Activated CD8-positive, alpha-beta memory T cell treated with anti-CD3 and anti-CD28 coated beads, Interleukin-2, amount 10 ng/mL, durations not matched to agents 7 days and 5 days (primary cell): ENCODE measurements at regions not wholly inside any gene's neighbourhood (a gene's known extent, or its start where the extent isn't known, plus 50 kb on each side); places are given as distances from the start of the nearest gene placed in this dataset.
A peak's percentile ranks its signal among the peaks of the same experiment; 100 is the strongest.

ENCODE experiments used
- ATAC-seq: fragments of 150-1000 bp; cut with Tn5 transposase; one replicate; pipeline ENCODE4 v1.10.0; 2021; ENCODE audit warnings: moderate library complexity
- CTCF ChIA-PET: fragments of 350-600 bp; sonication (Branson Sonifier 250); formaldehyde crosslinking; loops from one replicate; lab custom pipeline; 2021; ENCODE audit warnings: antibody characterized with exemption; lab: Charles Lee
- DNase-seq: peaks from one replicate; pipeline ENCODE4 v3.0.0-alpha.2; 2020
- H3K27ac Mint-ChIP-seq: one replicate; pipeline ENCODE4 v1.8.0; 2021; ENCODE audit warnings: mild to moderate bottlenecking, mixed read lengths
- H3K27me3 Mint-ChIP-seq: one replicate; pipeline ENCODE4 v1.8.0; 2021; ENCODE audit warnings: mixed read lengths
- H3K36me3 Mint-ChIP-seq: one replicate; pipeline ENCODE4 v1.8.0; 2021; ENCODE audit warnings: mild to moderate bottlenecking, mixed read lengths
- H3K4me1 Mint-ChIP-seq: one replicate; pipeline ENCODE4 v1.8.0; 2021; ENCODE audit warnings: mixed read lengths
- H3K4me3 Mint-ChIP-seq: one replicate; pipeline ENCODE4 v1.8.0; 2021; ENCODE audit warnings: mild to moderate bottlenecking, moderate library complexity, mixed read lengths
- H3K9me3 Mint-ChIP-seq: one replicate; pipeline ENCODE4 v1.8.0; 2022; ENCODE audit warnings: low read depth, mixed read lengths

DNA sequence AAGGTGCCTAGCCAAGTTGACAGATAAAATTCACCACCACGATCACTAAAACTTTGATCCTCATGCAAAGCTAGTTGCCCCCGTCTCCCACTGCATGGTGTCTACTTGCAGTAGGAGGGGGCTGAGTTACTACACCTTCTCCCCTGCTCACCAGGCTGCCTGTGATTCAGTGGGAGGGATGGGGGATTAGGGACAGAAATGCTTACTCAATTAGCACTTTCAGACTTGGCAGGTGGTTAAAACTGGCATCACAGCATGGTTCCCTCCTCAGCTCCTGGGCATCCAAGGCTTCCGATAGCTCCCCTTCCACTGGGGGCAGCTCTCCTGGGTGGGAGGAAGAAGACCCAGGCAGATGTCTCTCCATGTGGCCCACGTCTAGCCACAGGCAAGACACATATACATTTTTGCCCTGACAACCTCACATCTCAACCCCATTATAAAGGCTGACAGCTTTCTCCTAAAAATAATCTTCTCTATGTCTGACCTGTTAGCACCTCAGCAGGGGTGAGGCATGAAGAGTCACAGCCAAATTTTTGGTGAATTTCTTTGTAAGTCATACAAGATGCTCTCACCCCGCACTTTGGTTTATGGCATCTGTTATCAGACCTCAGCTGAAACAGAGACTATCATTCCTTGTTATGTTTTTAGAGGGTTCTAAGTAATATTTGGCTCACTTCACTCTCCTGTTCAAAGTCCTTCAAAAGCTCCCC is 369.0 kb downstream of the SV2B start:
- Mint-ChIP-seq H3K36me3 (peaks cover 14% of the 10 kb centered on the region), H3K27me3 (no peaks in the 10 kb centered on the region), H3K9me3 (peaks cover 1% of the 10 kb centered on the region), H3K27ac (peak overlapping the region; percentile 91), H3K4me3 (peak overlapping the region; percentile 22), H3K4me1 (peaks cover 48% of the 10 kb centered on the region)
- CTCF ChIA-PET = interaction anchor here (0.7 to 1.1 kb wide), 2 partner anchors 15 to 166 kb away, joined by 3 to 5 read pairs; no protein-coding TSS in a partner anchor
- no peak for ATAC-seq
- DNase-seq = no peak

DNA sequence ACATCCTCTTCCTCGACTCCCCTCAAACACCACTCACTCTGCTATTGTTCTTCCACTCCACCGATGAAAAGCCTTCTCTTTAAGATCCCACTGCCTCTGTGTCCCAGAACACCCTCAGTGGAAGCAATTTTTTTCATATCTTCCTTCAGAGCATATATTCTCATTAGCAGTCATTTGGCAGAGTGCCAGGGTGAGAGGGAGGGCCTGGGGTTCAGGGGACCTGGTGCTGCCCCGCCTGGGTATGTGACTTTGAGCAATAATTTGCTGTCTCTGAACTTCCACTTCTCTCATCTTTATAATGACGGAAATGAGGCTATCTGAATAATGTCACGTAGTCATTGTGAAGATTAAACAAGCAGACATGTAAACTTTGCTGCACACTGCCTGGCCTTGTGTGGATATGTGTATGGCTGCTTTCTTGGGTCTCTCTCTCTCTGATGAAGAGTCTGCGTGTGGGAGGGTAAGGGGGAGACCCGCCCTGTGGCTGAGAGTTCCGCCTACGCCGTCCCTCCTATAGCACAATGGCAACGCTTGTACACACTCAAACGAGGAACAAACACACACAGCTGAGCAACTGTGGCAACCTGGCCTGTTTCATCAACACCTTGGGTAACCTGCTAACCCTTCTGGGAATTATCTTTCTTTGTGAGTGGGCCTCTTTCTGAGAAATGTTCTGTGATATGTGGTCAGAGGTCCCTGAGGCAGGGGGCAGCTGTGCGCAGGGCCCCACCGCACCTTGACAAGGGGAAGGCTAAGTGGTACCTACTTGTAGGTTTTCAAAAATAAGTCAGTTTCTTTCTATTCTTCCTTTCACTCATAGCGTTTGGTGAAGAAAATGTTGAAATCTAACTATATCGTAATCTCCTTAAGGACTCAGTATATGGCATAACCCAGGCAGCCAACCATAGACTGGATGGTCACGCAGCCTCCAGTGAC is 369.8 kb downstream of the SV2B start:
- H3K4me1 Mint-ChIP-seq = peaks cover 48% of the 10 kb centered on the region

DNA sequence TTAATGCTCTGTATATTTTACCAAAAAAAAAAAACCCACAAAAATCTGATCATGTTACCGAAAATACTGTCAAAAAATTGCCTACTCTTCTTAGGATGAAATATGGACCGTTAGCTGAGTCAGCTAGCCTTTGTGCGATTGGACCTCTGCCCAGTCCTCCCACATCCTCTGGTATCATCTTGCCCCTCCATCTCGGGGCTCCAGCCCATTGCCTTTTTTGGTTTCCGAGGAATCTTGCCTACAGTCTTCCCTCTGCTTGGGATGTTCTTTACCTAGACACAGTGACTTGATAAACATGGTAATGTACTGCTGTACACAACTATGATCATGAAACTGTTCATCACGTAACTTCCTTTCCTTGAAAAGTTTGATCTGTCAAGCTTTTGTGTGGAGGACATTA is 371.4 kb downstream of the SV2B start:
- no peak overlapping the region for H3K4me3 Mint-ChIP-seq
- H3K27ac Mint-ChIP-seq = peak overlapping the region; percentile 91
- no peak for ATAC-seq
- peaks cover 24% of the 10 kb centered on the region for H3K36me3 Mint-ChIP-seq
- peaks cover 3% of the 10 kb centered on the region for H3K9me3 Mint-ChIP-seq
- DNase-seq = no peak
- H3K4me1 Mint-ChIP-seq = peaks cover 48% of the 10 kb centered on the region
- H3K27me3 Mint-ChIP-seq = no peaks in the 10 kb centered on the region
- CTCF ChIA-PET = interaction anchor here (1.3 kb wide), 1 partner anchor 20 kb away, joined by 3 read pairs; no protein-coding TSS in a partner anchor

More for the DNA sequence above, 369.8 kb downstream of the SV2B start:
- DNase-seq (peak; percentile 89), ATAC-seq (peak; percentile 85)
- Mint-ChIP-seq H3K27ac (peak overlapping the region; percentile 91), H3K4me3 (peak overlapping the region; percentile 22), H3K27me3 (no peaks in the 10 kb centered on the region), H3K36me3 (peaks cover 16% of the 10 kb centered on the region), H3K9me3 (peaks cover 3% of the 10 kb centered on the region)
- CTCF ChIA-PET = interaction anchor here (0.9 to 1.1 kb wide), 2 partner anchors 16 to 54 kb away, joined by 4 to 5 read pairs; no protein-coding TSS in a partner anchor

DNA sequence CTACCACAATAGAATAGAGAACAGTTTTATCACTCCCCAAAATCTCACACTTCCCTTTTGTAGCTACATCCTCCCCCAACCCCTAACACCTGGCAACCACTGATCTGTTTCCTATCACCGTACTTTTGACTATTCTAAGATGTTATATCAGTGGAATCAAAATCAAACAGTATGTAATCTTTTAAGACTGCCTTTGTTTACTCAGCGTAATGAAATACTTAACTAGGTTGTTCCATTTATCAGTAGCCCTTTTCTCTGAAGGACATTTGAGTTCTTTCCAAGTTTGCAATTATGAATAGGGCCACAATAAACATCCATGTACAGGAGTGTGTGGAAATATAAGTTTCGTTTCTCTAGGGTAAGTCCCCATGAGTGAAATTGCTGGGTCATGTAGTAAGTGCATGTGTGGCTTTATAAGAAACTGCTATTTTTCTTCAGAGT is 372.3 kb downstream of the SV2B start:
- H3K27me3 Mint-ChIP-seq = no peaks in the 10 kb centered on the region
- peak; percentile 50 for ATAC-seq
- peak; percentile 68 for DNase-seq
- H3K36me3 Mint-ChIP-seq = peaks cover 25% of the 10 kb centered on the region
- CTCF ChIA-PET = interaction anchor here (1.3 kb wide), 1 partner anchor 19 kb away, joined by 3 read pairs; no protein-coding TSS in a partner anchor
- H3K9me3 Mint-ChIP-seq = peaks cover 3% of the 10 kb centered on the region
- peak overlapping the region; percentile 45 for H3K4me3 Mint-ChIP-seq
- peak overlapping the region; percentile 88 for H3K27ac Mint-ChIP-seq
- H3K4me1 Mint-ChIP-seq = peaks cover 48% of the 10 kb centered on the region

DNA sequence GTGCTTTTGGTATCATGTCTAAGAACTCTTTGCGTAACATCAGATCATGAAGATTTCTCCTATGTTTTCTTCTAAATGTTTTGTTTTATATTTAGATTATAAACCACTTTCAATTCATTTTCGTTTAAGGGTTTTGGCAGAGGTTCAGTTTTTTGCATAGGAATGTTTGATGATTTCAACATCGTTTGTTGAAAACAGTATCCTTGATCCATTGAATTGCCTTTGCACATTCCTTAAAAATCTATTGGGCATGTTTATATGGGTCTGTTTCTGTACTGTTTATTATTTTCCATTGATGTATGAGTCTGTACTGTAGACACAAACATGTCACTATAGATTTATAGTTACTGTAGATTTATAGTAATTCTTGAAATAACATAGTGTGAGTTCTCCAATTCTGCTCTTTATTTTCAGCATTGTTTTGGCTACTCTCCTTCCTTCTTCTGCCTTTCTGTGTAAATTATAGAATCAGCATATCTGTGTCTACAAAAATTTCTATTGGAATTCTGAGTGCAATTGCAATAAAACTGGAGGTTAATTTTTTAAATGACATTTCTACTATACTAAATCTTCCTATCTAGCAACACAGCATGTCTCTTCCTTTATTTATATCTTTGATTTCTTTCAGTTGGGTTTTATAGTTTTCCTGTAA is 374.0 kb downstream of the SV2B start:
- peaks cover 23% of the 10 kb centered on the region for H3K36me3 Mint-ChIP-seq
- peaks cover 40% of the 10 kb centered on the region for H3K4me1 Mint-ChIP-seq
- H3K9me3 Mint-ChIP-seq = peaks cover 3% of the 10 kb centered on the region

DNA sequence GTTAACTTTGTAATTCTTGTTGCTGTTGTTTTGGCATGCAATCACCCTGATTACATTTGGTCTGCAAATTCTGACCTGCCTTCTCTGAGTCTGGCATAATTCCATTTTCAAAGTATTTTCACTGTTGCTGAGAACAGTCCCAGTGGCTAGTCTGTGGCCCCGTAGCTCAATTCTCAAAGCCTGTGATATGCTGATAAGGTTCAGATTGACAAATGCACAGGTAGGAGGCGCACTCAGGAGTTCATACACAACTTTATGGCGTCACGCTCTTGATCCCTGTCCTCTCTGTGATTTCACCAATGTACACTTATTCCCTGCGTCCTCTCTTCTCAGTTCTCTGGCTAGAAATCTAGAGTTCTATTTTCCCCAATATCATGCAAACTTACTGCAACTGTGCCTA is 376.6 kb upstream of the SLCO3A1 start:
- peaks cover 3% of the 10 kb centered on the region for H3K9me3 Mint-ChIP-seq
- peaks cover 28% of the 10 kb centered on the region for H3K4me1 Mint-ChIP-seq
- DNase-seq (no peak), ATAC-seq (no peak)
- peaks cover 19% of the 10 kb centered on the region for H3K36me3 Mint-ChIP-seq
- H3K27me3 Mint-ChIP-seq = no peaks in the 10 kb centered on the region
- H3K4me3 Mint-ChIP-seq = no peak overlapping the region
- no peak overlapping the region for H3K27ac Mint-ChIP-seq
- CTCF ChIA-PET = no interaction called here

More for the DNA sequence above, 374.0 kb downstream of the SV2B start:
- Mint-ChIP-seq H3K27me3 (no peaks in the 10 kb centered on the region), H3K4me3 (no peak overlapping the region), H3K27ac (no peak overlapping the region)
- CTCF ChIA-PET = no interaction called here
- DNase-seq (no peak), ATAC-seq (no peak)

DNA sequence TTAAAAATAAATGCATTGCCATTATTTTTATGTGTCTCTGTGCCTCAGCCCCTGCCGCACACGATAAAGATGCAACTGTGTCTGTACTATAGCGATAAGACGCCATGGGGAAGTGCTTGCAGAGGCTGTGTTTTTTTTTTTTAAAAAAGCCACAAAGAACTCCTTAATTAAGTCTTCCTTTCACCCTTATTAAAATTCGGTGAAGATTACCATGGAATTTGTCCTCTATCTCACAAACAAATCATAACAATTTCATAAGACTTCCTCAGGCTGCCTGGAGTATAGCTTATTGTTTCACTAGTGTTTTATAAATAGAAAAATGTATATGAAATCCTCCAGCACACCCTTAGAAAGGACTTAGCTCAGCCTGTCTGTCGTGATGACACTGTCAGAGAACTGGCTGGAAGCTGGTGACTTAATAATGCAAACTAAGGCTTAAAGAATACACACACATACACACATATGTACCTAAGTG is 374.8 kb upstream of the SLCO3A1 start:
- no peak for ATAC-seq
- no peak for DNase-seq
- H3K4me3 Mint-ChIP-seq = no peak overlapping the region
- H3K36me3 Mint-ChIP-seq = peaks cover 17% of the 10 kb centered on the region
- H3K4me1 Mint-ChIP-seq = peaks cover 32% of the 10 kb centered on the region
- H3K27me3 Mint-ChIP-seq = no peaks in the 10 kb centered on the region
- CTCF ChIA-PET = interaction anchor here (1.2 to 2.2 kb wide), 2 partner anchors 13 to 18 kb away, joined by 4 to 5 read pairs; no protein-coding TSS in a partner anchor
- peaks cover 2% of the 10 kb centered on the region for H3K9me3 Mint-ChIP-seq
- H3K27ac Mint-ChIP-seq = no peak overlapping the region

DNA sequence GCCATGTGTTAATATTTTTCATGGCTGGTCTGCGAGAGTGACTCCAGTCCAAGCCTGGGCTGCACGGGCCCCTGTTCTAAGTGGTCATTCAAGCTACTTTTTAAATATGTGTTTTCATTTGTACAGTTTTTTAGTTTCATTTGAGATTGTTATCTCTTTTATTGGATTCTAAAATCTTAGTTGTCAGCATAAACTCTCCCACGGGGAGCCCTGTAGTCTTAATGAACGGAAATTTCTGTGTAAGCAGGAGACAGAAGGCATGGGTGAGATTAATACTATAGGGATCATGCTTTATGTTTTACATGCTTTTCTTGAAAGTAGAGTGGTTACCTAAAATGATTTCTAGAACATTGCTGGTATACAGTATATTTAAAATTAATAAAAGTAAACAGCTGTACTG is 373.1 kb upstream of the SLCO3A1 start:
- H3K27ac Mint-ChIP-seq = no peak overlapping the region

DNA sequence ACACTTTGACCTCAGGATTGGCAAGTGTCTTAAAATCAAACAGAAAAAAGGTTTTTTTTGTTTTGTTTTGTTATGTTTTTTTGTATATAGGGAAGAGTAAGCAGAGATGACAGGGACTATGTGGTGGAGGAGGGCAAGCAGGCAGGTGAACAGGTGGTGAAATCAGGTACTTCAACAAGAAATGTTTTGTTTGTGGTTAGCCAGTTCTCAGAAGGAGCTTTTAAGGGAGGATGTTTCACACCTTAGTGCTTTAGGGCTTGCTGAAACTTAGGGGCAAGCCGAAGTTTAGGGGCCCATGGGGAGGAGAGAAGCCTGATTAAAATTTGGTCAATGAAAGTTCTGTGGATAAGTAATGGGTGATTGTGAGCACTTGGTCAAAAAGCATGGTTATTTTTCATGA is 370.7 kb upstream of the SLCO3A1 start:
- Mint-ChIP-seq H3K9me3 (no peaks in the 10 kb centered on the region), H3K36me3 (peaks cover 8% of the 10 kb centered on the region), H3K27ac (peak overlapping the region; percentile 30), H3K4me1 (peaks cover 41% of the 10 kb centered on the region), H3K27me3 (no peaks in the 10 kb centered on the region), H3K4me3 (no peak overlapping the region)
- ATAC-seq = peak; percentile 49
- DNase-seq = peak; percentile 42
- CTCF ChIA-PET = no interaction called here

More for the DNA sequence above, 373.1 kb upstream of the SLCO3A1 start:
- H3K9me3 Mint-ChIP-seq = no peaks in the 10 kb centered on the region
- no peak overlapping the region for H3K4me3 Mint-ChIP-seq
- no peak for DNase-seq
- H3K36me3 Mint-ChIP-seq = peaks cover 13% of the 10 kb centered on the region
- H3K4me1 Mint-ChIP-seq = peaks cover 41% of the 10 kb centered on the region
- H3K27me3 Mint-ChIP-seq = no peaks in the 10 kb centered on the region
- ATAC-seq = no peak
- CTCF ChIA-PET = interaction anchor here (2.2 kb wide), 1 partner anchor 11 kb away, joined by 5 read pairs; no protein-coding TSS in a partner anchor

DNA sequence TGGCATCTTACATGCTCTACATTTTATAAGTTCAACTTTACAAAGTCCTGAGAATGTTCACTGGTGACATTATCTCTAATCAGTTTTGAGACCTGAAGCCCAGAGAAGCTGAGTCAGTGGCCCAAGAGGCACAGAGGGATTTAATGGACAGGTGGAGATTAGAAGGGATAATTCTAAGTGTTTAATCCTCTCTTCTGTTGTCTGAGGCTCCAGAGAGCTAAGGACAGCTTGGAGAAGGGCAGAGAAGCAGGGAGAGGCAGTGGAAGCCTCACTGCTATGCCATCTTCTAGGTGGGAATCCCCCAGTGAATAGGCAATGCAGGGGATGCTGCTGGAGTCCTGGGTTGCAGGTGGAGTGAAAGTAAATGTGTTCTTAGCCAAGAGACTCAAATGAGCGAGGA is 369.4 kb upstream of the SLCO3A1 start:
- H3K36me3 Mint-ChIP-seq = peaks cover 7% of the 10 kb centered on the region
- H3K4me1 Mint-ChIP-seq = peaks cover 38% of the 10 kb centered on the region
- no peak for ATAC-seq
- no peak overlapping the region for H3K27ac Mint-ChIP-seq
- H3K4me3 Mint-ChIP-seq = no peak overlapping the region
- H3K27me3 Mint-ChIP-seq = no peaks in the 10 kb centered on the region
- DNase-seq = no peak
- peaks cover 2% of the 10 kb centered on the region for H3K9me3 Mint-ChIP-seq
- CTCF ChIA-PET = no interaction called here

DNA sequence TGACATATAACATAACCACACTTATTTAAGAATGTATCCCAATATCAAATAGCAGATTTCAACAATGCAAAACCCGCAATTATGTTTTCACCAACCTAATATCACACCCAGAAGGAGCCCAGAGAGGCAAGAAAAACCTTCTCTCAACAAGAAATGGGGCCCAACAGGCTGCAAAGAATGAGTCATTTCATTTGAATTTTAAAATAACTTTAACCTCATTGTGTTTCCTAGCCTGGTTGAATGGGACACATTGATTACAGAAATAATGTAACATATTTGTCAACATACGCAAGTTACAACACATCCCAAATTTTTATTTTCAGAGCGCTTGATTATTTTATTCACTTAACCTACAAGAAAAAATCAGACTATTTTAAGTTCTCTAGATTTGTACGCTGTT is 365.1 kb upstream of the SLCO3A1 start:
- Mint-ChIP-seq H3K4me1 (peaks cover 25% of the 10 kb centered on the region), H3K36me3 (peaks cover 8% of the 10 kb centered on the region)
- CTCF ChIA-PET = interaction anchor here (0.6 kb wide), 1 partner anchor 186 kb away, joined by 3 read pairs; no protein-coding TSS in a partner anchor

DNA sequence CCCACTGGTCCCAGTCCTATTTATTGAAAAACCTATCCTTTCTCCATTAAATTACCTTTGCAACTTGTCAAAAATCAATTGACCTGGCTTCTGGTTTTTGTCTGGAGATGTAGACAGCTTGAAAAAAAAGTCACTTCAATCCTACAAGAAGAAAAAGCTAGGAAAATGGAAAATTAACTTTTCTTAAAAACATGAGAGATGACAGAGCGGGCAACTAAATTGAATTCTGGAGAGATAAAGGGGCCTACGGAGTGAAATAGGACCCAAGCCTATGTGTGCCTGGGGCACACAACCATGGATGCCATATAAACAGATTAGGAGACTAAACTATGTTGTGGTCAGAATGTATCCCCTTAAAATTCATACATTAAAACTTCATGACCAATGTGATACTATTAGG is 363.3 kb upstream of the SLCO3A1 start:
- no peak overlapping the region for H3K27ac Mint-ChIP-seq
- no peak for DNase-seq

More for the DNA sequence above, 365.1 kb upstream of the SLCO3A1 start:
- H3K27me3 Mint-ChIP-seq = no peaks in the 10 kb centered on the region
- DNase-seq (no peak), ATAC-seq (no peak)
- no peak overlapping the region for H3K27ac Mint-ChIP-seq
- H3K9me3 Mint-ChIP-seq = peaks cover 2% of the 10 kb centered on the region
- no peak overlapping the region for H3K4me3 Mint-ChIP-seq

More for the DNA sequence above, 363.3 kb upstream of the SLCO3A1 start:
- H3K4me1 Mint-ChIP-seq = peaks cover 13% of the 10 kb centered on the region
- CTCF ChIA-PET = no interaction called here
- no peak for ATAC-seq
- H3K27me3 Mint-ChIP-seq = no peaks in the 10 kb centered on the region
- H3K9me3 Mint-ChIP-seq = peaks cover 2% of the 10 kb centered on the region
- peaks cover 4% of the 10 kb centered on the region for H3K36me3 Mint-ChIP-seq
- no peak overlapping the region for H3K4me3 Mint-ChIP-seq
